ENCODE measurements at regions not wholly inside any gene's neighbourhood (a gene's known extent, or its start where the extent isn't known, plus 50 kb on each side); places are given as distances from the start of the nearest gene placed in this dataset.
"Not testable (repeated sequence)": the region's sequence is repeated elsewhere in the genome, so short reads cannot be mapped to it uniquely, and the experiment has no call there.

DNA sequence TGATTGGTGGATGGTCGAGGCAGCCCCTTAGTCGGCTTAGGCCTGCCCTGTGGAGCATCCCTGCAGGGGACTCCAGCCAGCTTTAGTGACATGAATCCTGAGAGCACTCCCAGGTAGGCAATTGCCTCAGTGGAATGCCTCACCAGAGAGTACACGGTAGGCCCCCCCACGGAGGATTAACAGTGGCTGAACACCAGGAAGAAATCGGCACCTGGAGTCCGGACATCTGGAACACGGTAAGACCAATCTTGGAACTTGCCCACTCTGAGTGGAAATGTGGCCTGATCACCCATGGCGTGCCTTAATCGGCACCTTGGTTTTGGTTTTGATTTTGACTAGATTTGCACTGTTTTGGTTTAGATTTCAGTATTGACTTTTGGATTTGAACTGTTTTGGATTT lies 326.2 kb upstream of the NCKAP5 start:
- no peak for DNase-seq (ENCODE audit: extremely low read depth, low read depth)
- no peak overlapping the region for H3K4me3 ChIP-seq (replicated peaks; ENCODE audit: low read depth, low read length)
- TF ChIP-seq, protein P1, sequence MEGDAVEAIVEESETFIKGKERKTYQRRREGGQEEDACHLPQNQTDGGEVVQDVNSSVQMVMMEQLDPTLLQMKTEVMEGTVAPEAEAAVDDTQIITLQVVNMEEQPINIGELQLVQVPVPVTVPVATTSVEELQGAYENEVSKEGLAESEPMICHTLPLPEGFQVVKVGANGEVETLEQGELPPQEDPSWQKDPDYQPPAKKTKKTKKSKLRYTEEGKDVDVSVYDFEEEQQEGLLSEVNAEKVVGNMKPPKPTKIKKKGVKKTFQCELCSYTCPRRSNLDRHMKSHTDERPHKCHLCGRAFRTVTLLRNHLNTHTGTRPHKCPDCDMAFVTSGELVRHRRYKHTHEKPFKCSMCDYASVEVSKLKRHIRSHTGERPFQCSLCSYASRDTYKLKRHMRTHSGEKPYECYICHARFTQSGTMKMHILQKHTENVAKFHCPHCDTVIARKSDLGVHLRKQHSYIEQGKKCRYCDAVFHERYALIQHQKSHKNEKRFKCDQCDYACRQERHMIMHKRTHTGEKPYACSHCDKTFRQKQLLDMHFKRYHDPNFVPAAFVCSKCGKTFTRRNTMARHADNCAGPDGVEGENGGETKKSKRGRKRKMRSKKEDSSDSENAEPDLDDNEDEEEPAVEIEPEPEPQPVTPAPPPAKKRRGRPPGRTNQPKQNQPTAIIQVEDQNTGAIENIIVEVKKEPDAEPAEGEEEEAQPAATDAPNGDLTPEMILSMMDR (IDR thresholded peaks at IDR 0.05; ENCODE audit: low read depth, low read length, missing control alignments) = no peak

DNA sequence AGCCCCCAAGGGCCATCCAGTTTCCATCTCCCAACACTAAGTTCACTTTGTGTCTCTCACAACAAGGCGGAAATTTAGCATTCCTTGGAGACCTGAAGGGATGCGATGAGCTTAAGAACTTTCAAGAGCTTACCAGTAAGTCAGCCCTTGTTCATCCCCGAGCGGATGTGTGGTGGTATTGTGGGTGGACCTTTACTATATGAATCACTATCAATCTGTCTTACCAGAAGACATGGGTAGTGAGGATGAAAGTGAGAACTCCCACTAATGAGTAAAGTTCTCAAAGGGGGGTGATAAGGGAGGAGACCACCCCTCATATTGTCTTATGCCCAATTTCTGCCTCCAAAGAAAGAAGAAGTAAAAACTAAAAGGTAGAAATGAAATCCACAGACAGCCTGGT lies 329.6 kb upstream of the NCKAP5 start:
- H3K4me3 ChIP-seq (replicated peaks; ENCODE audit: low read depth, low read length); DNase-seq (ENCODE audit: extremely low read depth, low read depth): not testable (repeated sequence)

GRCh38 chr2:133900909-133901308 lies 332.6 kb upstream of the NCKAP5 start:
- DNase-seq (ENCODE audit: extremely low read depth, low read depth) = no peak
- no peak overlapping the region for H3K4me3 ChIP-seq (replicated peaks; ENCODE audit: low read depth, low read length)
- TF ChIP-seq, protein P1 (IDR thresholded peaks at IDR 0.05; ENCODE audit: low read depth, low read length, missing control alignments) = no peak

GRCh38 chr2:133906396-133906795 lies 338.1 kb upstream of the NCKAP5 start:
- TF ChIP-seq, protein P1 (IDR thresholded peaks at IDR 0.05; ENCODE audit: low read depth, low read length, missing control alignments) = no peak

DNA sequence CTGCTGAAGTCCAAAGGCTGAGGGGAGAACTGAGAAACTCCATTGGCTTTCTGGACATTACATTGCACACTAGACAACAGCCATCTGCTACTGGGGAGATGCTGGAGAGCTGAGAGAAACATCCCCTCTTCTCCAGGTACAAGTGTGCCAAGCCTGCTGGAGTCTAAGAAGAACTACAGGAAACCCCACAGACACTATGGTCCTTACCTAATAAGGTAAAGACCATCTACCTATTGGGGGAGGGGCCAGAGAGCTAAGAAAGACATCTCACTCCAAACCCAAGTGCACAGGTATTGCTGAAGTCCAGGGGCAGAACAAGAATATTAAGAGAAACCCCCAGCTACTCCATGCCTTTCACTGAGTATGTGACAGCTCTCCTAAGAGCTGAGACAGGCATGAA lies 338.7 kb upstream of the NCKAP5 start:
- H3K4me3 ChIP-seq (replicated peaks; ENCODE audit: low read depth, low read length) = no peak overlapping the region
- TF ChIP-seq, protein P1 (IDR thresholded peaks at IDR 0.05; ENCODE audit: low read depth, low read length, missing control alignments) = no peak
- DNase-seq (ENCODE audit: extremely low read depth, low read depth) = no peak

More at GRCh38 chr2:133906396-133906795, 338.1 kb upstream of the NCKAP5 start:
- DNase-seq (ENCODE audit: extremely low read depth, low read depth) = no peak
- H3K4me3 ChIP-seq (replicated peaks; ENCODE audit: low read depth, low read length) = no peak overlapping the region

DNA sequence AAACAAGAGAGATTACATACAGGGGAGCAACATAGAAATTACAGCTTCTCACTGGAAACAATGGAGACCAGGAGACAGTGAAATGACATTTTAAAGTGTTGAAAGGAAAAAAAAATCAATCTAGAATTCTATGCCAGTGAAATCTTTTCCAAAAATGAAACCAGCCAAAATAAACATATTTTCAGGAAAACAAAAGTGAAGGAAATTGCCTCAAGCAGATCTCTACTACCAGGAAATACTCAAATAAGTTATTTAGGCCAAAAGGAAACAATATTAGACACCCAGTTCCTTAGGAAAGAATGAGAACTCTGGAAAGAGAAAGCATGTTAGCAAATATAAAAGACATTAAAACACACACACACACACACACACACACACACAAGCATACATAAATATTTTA lies 339.9 kb upstream of the NCKAP5 start:
- no peak for DNase-seq (ENCODE audit: extremely low read depth, low read depth)
- TF ChIP-seq, protein P1 (IDR thresholded peaks at IDR 0.05; ENCODE audit: low read depth, low read length, missing control alignments) = no peak
- H3K4me3 ChIP-seq (replicated peaks; ENCODE audit: low read depth, low read length) = no peak overlapping the region

DNA sequence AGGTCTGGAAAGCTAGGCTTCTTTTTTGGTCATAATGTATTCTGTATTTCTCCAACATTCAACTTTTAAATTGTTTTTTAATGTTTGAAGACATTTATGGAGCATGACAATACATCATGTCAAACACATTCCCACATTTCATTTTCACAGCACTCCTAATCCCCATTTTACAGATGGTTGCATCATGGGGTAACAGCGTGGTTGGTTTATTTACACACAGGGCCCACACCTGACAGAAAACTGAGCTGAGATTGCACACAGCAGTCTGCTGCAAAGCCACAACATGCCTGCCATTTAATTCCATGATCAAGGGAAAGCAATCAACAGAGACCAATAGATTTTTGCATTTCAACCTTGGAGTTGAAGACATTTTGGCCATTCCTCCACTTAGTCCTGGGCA lies 335.7 kb upstream of the MGAT5 start:
- H3K4me3 ChIP-seq (replicated peaks; ENCODE audit: low read depth, low read length) = no peak overlapping the region
- TF ChIP-seq, protein P1 (IDR thresholded peaks at IDR 0.05; ENCODE audit: low read depth, low read length, missing control alignments) = no peak
- no peak for DNase-seq (ENCODE audit: extremely low read depth, low read depth)

Measured in HFF-Myc (cell line).